PC-9 (cell line): ENCODE measurements at regions not wholly inside any gene's neighbourhood (a gene's known extent, or its start where the extent isn't known, plus 50 kb on each side); places are given as distances from the start of the nearest gene placed in this dataset.

Experiments used
- BruUV-seq: library from RNA; stranded (reverse); fragments of 400-500 nt; replicated peaks from 2 replicates; lab custom pipeline; 2021; lab: Mats Ljungman, UMichigan
- CTCF ChIA-PET: fragments of 300-600 bp; sonication (Branson Sonifier 250); formaldehyde crosslinking; loops from one replicate; lab custom pipeline; 2022; ENCODE audit warnings: antibody characterized with exemption; lab: Charles Lee
- POLR2A ChIA-PET: fragments of 300-600 bp; sonication (Branson Sonifier 250); formaldehyde crosslinking; loops from one replicate; lab custom pipeline; 2022; ENCODE audit warnings: antibody characterized with exemption; ENCODE audit not compliant: unreplicated experiment; lab: Charles Lee
- DNase-seq, 2 experiments: peaks; one replicate each; pipeline versions ENCODE4 v3.0.0 to v3.0.0-alpha.2; 2015 to 2022; ENCODE audit warnings: mixed read lengths in 1 of 2
- H2AFZ ChIP-seq: fragments of 200-600 bp; sonication (generic); 2 replicates; pipeline ENCODE4 v1.8.1; 2017; ENCODE audit warnings: antibody characterized with exemption
- H3F3A ChIP-seq: fragments of 200-600 bp; sonication (generic); 2 replicates; pipeline ENCODE4 v1.8.1; 2017; ENCODE audit warnings: antibody characterized with exemption, mild to moderate bottlenecking, low read depth; ENCODE audit not compliant: insufficient read depth
- H3K27ac ChIP-seq: fragments of 200-600 bp; sonication (generic); 2 replicates; pipeline ENCODE4 v1.6.1; 2016; ENCODE audit warnings: mixed run types
- H3K27me3 ChIP-seq: fragments of 200-600 bp; sonication (generic); 2 replicates; pipeline ENCODE4 v1.6.1; 2016; ENCODE audit warnings: low read depth, mixed run types; ENCODE audit not compliant: insufficient read depth
- H3K36me3 ChIP-seq: fragments of 200-600 bp; sonication (generic); 2 replicates; pipeline ENCODE4 v1.6.1; 2016; ENCODE audit warnings: low read depth, mixed run types
- H3K4me1 ChIP-seq: fragments of 200-600 bp; sonication (generic); replicated peaks from 2 replicates; pipeline ENCODE4 v1.6.1; 2016; ENCODE audit warnings: mixed run types; ENCODE audit not compliant: insufficient read depth
- H3K4me2 ChIP-seq: fragments of 200-600 bp; sonication (generic); 2 replicates; pipeline ENCODE4 v1.6.1; 2017; ENCODE audit warnings: mixed run types
- H3K4me3 ChIP-seq: fragments of 200-600 bp; sonication (generic); 2 replicates; pipeline ENCODE4 v1.6.1; 2016; ENCODE audit warnings: mixed run types
- H3K79me2 ChIP-seq: fragments of 200-600 bp; sonication (generic); 2 replicates; pipeline ENCODE4 v1.6.1; 2017; ENCODE audit warnings: low read depth, mixed run types
- H3K9me2 ChIP-seq: fragments of 200-600 bp; sonication (generic); 2 replicates; pipeline ENCODE4 v1.8.1; 2017; ENCODE audit warnings: mild to moderate bottlenecking; ENCODE audit not compliant: insufficient read depth
- H3K9me3 ChIP-seq: fragments of 200-600 bp; sonication (generic); 2 replicates; pipeline ENCODE4 v1.8.1; 2016; ENCODE audit warnings: low read depth; ENCODE audit not compliant: insufficient read depth
- H4K20me1 ChIP-seq: fragments of 200-600 bp; sonication (generic); 2 replicates; pipeline ENCODE4 v1.8.1; 2017; ENCODE audit not compliant: insufficient read depth
- CTCF ChIP-seq: fragments of 200-600 bp; sonication (generic); conservative IDR thresholded peaks from 2 replicates; pipeline ENCODE4 v1.6.1; 2017; ENCODE audit warnings: mixed run types, antibody characterized with exemption, mild to moderate bottlenecking, moderate library complexity
- EZH2 ChIP-seq: fragments of 200-600 bp; sonication (generic); IDR thresholded peaks from 2 replicates; pipeline ENCODE4 v1.8.0; 2017; ENCODE audit warnings: antibody characterized with exemption, low read depth
- intact Hi-C: fragments of 100-400 bp; cut with micrococcal nuclease; formaldehyde crosslinking; loops from one replicate; pipeline ENCODE4 v1.10.0; 2022; ENCODE audit not compliant: unreplicated experiment

- CTCF ChIA-PET = no interaction called here
Observed at GRCh38 chrY:15239596-15240132, 715.3 kb downstream of the NLGN4Y start.

GRCh38 chrY:15259286-15259685, 735.0 kb downstream of the NLGN4Y start:
- H3K79me2 ChIP-seq = no peaks in the 10 kb centered on the region
- TF ChIP-seq EZH2 (no peak), CTCF (no peak)
- no peak overlapping the region for H3K4me3 ChIP-seq
- H4K20me1 ChIP-seq = no peaks in the 10 kb centered on the region
- H3K36me3 ChIP-seq = no peaks in the 10 kb centered on the region
- POLR2A ChIA-PET = no interaction called here
- CTCF ChIA-PET = no interaction called here
- no TSS peak for BruUV-seq
- no peak for DNase-seq
- intact Hi-C loops = no loop called here
- H3F3A ChIP-seq = no peaks in the 10 kb centered on the region
- H3K4me1 ChIP-seq = no peaks in the 10 kb centered on the region
- no peak overlapping the region for H3K27ac ChIP-seq
- no peaks in the 10 kb centered on the region for H3K9me3 ChIP-seq
- H3K27me3 ChIP-seq = no peaks in the 10 kb centered on the region
- no peak overlapping the region for H2AFZ ChIP-seq
- no peak overlapping the region for H3K4me2 ChIP-seq
- no peaks in the 10 kb centered on the region for H3K9me2 ChIP-seq

More at GRCh38 chrY:15239596-15240132, 715.3 kb downstream of the NLGN4Y start:
- Histone ChIP-seq H3K4me3 (no peak overlapping the region), H3F3A (no peaks in the 10 kb centered on the region), H3K36me3 (no peaks in the 10 kb centered on the region), H2AFZ (no peak overlapping the region), H3K4me2 (no peak overlapping the region), H4K20me1 (no peaks in the 10 kb centered on the region), H3K4me1 (no peaks in the 10 kb centered on the region), H3K27ac (no peak overlapping the region), H3K27me3 (no peaks in the 10 kb centered on the region), H3K9me2 (no peaks in the 10 kb centered on the region), H3K9me3 (no peaks in the 10 kb centered on the region), H3K79me2 (no peaks in the 10 kb centered on the region)
- TF ChIP-seq CTCF = no peak
- TF ChIP-seq EZH2 = no peak
- POLR2A ChIA-PET = no interaction called here
- BruUV-seq = no TSS peak
- intact Hi-C loops = no loop called here
- no peak for DNase-seq

GRCh38 chrY:15286572-15286971, 762.2 kb downstream of the NLGN4Y start:
- no peaks in the 10 kb centered on the region for H3K36me3 ChIP-seq
- no peaks in the 10 kb centered on the region for H3K79me2 ChIP-seq
- TF ChIP-seq CTCF (no peak), EZH2 (no peak)
- no TSS peak for BruUV-seq
- H3K4me1 ChIP-seq = no peaks in the 10 kb centered on the region
- H3K4me2 ChIP-seq = no peak overlapping the region
- no peak overlapping the region for H3K27ac ChIP-seq
- CTCF ChIA-PET = no interaction called here
- intact Hi-C loops = no loop called here
- no peak overlapping the region for H3K4me3 ChIP-seq
- no peaks in the 10 kb centered on the region for H3K9me3 ChIP-seq
- H3K27me3 ChIP-seq = no peaks in the 10 kb centered on the region
- no peaks in the 10 kb centered on the region for H3K9me2 ChIP-seq
- DNase-seq = no peak
- POLR2A ChIA-PET = no interaction called here
- H2AFZ ChIP-seq = no peak overlapping the region
- H3F3A ChIP-seq = no peaks in the 10 kb centered on the region
- H4K20me1 ChIP-seq = no peaks in the 10 kb centered on the region
